ENCODE measurements at regions not wholly inside any gene's neighbourhood (a gene's known extent, or its start where the extent isn't known, plus 50 kb on each side); places are given as distances from the start of the nearest gene placed in this dataset.

- TF ChIP-seq CTCF (IDR thresholded peaks at IDR 0.05) (no peak), POLR2A (IDR thresholded peaks at IDR 0.05) (no peak)
Observed at GRCh38 chr2:12273111-12273510, 443.6 kb upstream of the TRIB2 start.
